ENCODE measurements at regions not wholly inside any gene's neighbourhood (a gene's known extent, or its start where the extent isn't known, plus 50 kb on each side); places are given as distances from the start of the nearest gene placed in this dataset.

DNA sequence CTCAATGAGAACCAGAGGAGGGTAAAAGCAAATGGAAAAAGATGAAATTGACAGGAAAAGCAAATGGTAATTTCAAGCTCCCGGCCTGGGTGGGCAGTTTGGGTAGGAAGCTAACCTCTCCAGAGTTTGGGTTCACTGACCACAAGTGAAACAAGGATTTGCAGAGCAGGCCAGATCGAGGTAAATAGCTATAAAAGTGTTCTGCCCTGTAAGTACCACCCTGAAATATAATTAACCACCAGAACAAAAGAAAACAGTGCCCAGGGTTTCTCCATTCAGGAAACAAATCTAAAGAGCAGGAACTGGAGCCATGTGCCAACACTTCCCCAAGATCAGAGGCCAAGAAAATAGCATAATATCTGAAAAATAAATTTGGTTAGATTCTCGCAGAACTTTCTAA lies 276.7 kb upstream of the MEOX2 start:
- DNase-seq (ENCODE audit: low read depth): no peak
- H3K4me3 ChIP-seq (ENCODE audit: low read depth, low read length): no peak overlapping the region
- TF ChIP-seq, protein P1, sequence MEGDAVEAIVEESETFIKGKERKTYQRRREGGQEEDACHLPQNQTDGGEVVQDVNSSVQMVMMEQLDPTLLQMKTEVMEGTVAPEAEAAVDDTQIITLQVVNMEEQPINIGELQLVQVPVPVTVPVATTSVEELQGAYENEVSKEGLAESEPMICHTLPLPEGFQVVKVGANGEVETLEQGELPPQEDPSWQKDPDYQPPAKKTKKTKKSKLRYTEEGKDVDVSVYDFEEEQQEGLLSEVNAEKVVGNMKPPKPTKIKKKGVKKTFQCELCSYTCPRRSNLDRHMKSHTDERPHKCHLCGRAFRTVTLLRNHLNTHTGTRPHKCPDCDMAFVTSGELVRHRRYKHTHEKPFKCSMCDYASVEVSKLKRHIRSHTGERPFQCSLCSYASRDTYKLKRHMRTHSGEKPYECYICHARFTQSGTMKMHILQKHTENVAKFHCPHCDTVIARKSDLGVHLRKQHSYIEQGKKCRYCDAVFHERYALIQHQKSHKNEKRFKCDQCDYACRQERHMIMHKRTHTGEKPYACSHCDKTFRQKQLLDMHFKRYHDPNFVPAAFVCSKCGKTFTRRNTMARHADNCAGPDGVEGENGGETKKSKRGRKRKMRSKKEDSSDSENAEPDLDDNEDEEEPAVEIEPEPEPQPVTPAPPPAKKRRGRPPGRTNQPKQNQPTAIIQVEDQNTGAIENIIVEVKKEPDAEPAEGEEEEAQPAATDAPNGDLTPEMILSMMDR (IDR thresholded peaks at IDR 0.05; ENCODE audit: control insufficient read depth, extremely low read depth, insufficient read depth): no peak

DNA sequence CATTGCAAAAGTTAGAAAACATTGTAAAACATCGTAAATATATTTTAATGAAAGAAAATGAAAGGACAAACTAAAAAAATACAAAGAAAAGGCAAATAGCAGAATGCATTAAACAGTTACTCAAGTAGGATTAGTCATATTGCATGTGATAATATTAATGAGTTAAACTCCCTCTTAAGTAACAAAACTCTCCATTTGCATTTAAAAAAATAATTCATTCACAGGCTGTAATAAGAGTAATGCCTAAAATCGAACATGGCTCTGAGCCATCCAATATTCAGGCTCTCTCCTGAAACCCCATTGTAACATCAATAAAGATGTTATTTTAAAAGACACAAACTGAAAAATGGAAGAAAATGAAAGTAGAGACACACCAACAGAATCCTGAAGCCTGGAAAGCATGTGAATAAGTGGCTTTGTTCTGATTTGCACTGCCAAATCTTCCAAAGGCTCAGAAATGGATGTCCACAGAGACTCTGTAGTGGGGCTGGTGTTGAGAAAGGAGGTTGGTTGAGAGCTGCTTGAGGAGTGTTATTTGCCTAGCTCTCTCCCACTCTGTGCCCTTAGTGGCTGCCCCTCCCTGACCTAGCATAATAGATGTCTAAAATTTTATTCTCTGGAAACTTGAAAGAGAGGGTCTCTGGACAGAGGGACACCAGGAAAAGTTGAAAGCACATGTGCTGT lies 268.3 kb upstream of the MEOX2 start:
- TF ChIP-seq, protein P1 (IDR thresholded peaks at IDR 0.05; ENCODE audit: control insufficient read depth, extremely low read depth, insufficient read depth): no peak
- DNase-seq (ENCODE audit: low read depth): no peak
- H3K4me3 ChIP-seq (ENCODE audit: low read depth, low read length): no peak overlapping the region

DNA sequence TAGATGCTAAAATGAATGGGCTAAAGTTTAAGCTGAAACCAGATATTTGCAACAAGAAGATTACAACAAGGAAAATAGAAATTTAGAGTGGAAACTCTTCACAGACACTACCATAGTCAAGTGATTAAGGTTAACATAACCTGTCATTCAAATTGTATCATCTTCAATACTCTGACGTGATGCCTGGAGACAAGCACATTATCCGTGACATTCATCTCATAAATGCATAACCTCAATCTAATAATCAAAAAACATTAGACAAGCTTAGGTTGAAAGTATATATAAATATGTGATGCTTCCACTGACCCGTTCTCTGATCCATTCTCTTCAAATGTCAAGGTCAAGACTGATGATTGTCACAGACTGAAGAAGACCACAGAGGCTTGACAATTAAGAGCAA lies 263.8 kb upstream of the MEOX2 start:
- TF ChIP-seq, protein P1 (IDR thresholded peaks at IDR 0.05; ENCODE audit: control insufficient read depth, extremely low read depth, insufficient read depth): no peak

DNA sequence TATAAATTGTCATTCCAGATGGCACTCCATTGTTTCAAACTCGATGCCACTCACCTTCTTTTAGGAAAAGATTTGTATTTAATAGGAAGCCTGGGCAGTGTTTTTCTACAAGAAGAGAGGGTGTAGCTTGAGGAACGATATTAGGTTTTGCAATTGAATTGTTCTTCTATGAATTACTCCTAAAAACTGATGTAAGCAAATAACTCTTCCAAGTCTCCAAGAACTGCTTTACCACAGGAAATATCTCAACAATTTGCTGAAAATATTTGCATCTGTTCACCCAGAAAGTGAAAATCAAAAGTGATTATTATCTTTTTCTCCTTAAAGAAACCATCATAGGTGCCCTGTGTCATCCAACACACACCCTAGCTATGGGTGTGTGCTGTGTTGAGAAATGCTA lies 261.3 kb upstream of the MEOX2 start:
- TF ChIP-seq, protein P1 (IDR thresholded peaks at IDR 0.05; ENCODE audit: control insufficient read depth, extremely low read depth, insufficient read depth): no peak
- no peak for DNase-seq (ENCODE audit: low read depth)
- no peak overlapping the region for H3K4me3 ChIP-seq (ENCODE audit: low read depth, low read length)

More for the DNA sequence above, 263.8 kb upstream of the MEOX2 start:
- no peak overlapping the region for H3K4me3 ChIP-seq (ENCODE audit: low read depth, low read length)
- no peak for DNase-seq (ENCODE audit: low read depth)

DNA sequence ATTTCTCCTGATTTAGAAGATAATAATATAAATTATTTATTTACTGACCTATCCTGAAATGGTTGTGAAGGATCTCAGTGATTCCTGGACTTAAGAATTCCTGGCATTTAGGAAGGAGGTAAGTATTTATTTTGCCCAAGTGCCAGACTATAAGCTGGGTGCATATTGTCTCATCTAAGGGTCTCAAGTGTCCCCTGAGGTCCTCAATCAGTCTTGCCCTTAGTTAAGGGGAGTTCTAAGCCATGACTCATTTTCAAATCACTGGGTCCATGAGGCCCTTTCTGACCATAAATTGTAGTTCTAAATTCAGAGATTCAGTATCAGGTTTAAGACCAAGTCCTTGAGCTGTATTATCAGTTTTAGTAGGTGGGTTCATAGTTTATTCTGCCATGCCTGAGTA lies 251.6 kb upstream of the MEOX2 start:
- TF ChIP-seq, protein P1 (IDR thresholded peaks at IDR 0.05; ENCODE audit: control insufficient read depth, extremely low read depth, insufficient read depth): no peak
- no peak overlapping the region for H3K4me3 ChIP-seq (ENCODE audit: low read depth, low read length)
- DNase-seq (ENCODE audit: low read depth): no peak

DNA sequence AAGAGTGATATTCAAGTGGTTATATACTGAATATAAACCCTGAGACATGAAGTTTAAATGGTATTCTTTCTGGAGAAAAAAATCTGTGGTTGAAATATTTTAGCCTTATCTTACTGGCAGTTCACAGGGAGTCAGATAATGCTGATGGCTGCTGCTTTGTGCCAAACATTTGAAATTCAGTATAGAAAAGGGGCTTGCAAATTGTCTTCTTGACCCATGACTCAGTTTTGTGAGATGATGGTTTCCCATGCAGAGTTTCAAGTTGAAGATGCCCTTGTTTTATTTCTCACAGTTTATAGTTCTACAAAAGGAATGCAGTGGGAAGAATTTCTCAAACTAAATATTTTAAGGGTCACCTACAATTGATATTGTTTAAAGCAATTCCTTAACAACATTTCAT lies 251.1 kb upstream of the MEOX2 start:
- TF ChIP-seq, protein P1 (IDR thresholded peaks at IDR 0.05; ENCODE audit: control insufficient read depth, extremely low read depth, insufficient read depth): no peak
- H3K4me3 ChIP-seq (ENCODE audit: low read depth, low read length): no peak overlapping the region
- no peak for DNase-seq (ENCODE audit: low read depth)

DNA sequence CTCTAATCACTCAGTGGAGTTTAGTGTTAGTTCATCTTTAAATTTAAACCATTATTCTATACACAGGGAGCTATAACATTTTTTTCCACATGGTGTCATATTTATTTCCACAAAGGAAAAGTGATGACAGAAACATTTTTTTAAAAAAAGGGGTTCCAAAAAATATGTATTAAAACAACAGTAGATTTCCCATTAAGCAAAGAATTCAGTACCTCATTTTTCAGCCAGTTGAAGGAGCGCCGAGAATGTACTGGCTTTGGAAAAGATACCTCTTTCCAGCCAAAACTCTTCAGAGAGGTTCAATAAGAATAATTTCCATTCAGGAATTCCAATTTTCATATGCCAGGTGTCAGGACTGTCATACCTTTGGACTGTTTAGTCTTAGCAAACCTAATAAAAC lies 250.5 kb upstream of the MEOX2 start:
- TF ChIP-seq, protein P1 (IDR thresholded peaks at IDR 0.05; ENCODE audit: control insufficient read depth, extremely low read depth, insufficient read depth): no peak
- no peak for DNase-seq (ENCODE audit: low read depth)
- H3K4me3 ChIP-seq (ENCODE audit: low read depth, low read length): no peak overlapping the region

Measured in LNCaP clone FGC (cell line).